Adrenal gland (tissue), 9 donors: ENCODE measurements at regions not wholly inside any gene's neighbourhood (a gene's known extent, or its start where the extent isn't known, plus 50 kb on each side); places are given as distances from the start of the nearest gene placed in this dataset.
"Not testable (repeated sequence)": the region's sequence is repeated elsewhere in the genome, so short reads cannot be mapped to it uniquely, and the experiment has no call there.

Experiments used
- DNase-seq, 7 donors: peaks; one replicate each; pipeline ENCODE4 v3.0.0-alpha.2; 2019 to 2020
- H3K27ac ChIP-seq, 5 donors: fragments of 200-600 bp; sonication (generic) in 4 of 5; 1 replicate in 3 of 5; 2 replicates in 2 of 5; pipeline versions ENCODE4 v1.5.1 to v1.8.0; 2016 to 2020; ENCODE audit warnings: mild to moderate bottlenecking in 1 of 5
- H3K27me3 ChIP-seq: fragments of 200-600 bp; 2 replicates; pipeline ENCODE4 v1.8.0; 2021
- H3K36me3 ChIP-seq, 2 donors: fragments of 200-600 bp; replicated peaks in 1 of 2; 1 replicate in 1 of 2; 2 replicates in 1 of 2; pipeline versions ENCODE4 v1.5.1 to v1.8.0; 2018 to 2022
- H3K4me1 ChIP-seq, 2 donors: fragments of 200-600 bp; replicated peaks in 1 of 2; 1 replicate in 1 of 2; 2 replicates in 1 of 2; pipeline versions ENCODE4 v1.5.1 to v1.8.0; 2018 to 2021
- H3K4me3 ChIP-seq, 4 donors: fragments of 200-600 bp; sonication (generic) in 3 of 4; one replicate each; pipeline ENCODE4 v1.5.1; 2016 to 2018
- H3K9me3 ChIP-seq, 3 donors: fragments of 200-600 bp; sonication (generic) in 1 of 3; replicated peaks in 1 of 3; 1 replicate in 2 of 3; 2 replicates in 1 of 3; pipeline versions ENCODE4 v1.5.1 to v1.8.0; 2016 to 2021
- CTCF ChIP-seq, 6 experiments: fragments of 450-650 bp in 4 of 6; fragments of 200-600 bp in 2 of 6; sonication (generic) in 1 of 6; IDR thresholded peaks; 1 replicate in 5 of 6; 2 replicates in 1 of 6; pipeline versions ENCODE4 v1.5.1 to v1.8.0; 2016 to 2021; ENCODE audit warnings: antibody characterized with exemption in 6 of 6, mild to moderate bottlenecking in 2 of 6, moderate library complexity in 1 of 6
- POLR2A ChIP-seq, 2 donors: fragments of 450-650 bp; IDR thresholded peaks; one replicate each; pipeline ENCODE4 v1.6.1; 2017; ENCODE audit warnings: antibody characterized with exemption in 2 of 2, mild to moderate bottlenecking in 2 of 2, moderate library complexity in 1 of 2
- WGBS, 4 donors: extraction: QIAGEN DNeasy Blood & Tissue Kit in 2 of 4; methylation state at CpG; one replicate each; pipeline versions ENCODE4 v1.1.5 to v1.1.7; 2013 to 2017; 5-methylcytosine and 5-hydroxymethylcytosine counted together
- intact Hi-C, 2 donors: fragments of 100-400 bp; cut with DNase I; formaldehyde crosslinking; loops; one replicate each; pipeline versions ENCODE4 v1.14.1 to v1.15.0; 2022 to 2023
- donor health status: healthy with polysubstance abuse.
- donor health status: Bipolar disorder and iron deficiency.
- donor health status: DM: yes; HTN: yes; CAD: no.
- donor health status: DM: no; HTN: no; CAD: no.
- donor health status: DM: no; HTN: no; CAD: no.

GRCh38 chr4:116101321-116101720 is 984.1 kb downstream of the TRAM1L1 start:
- WGBS, 4 donors, result 30 to 54% (median 48%) methylated on average over 1 of the region's 1 CpG
- no peaks in the 10 kb centered on the region for H3K9me3 ChIP-seq
- no peaks in the 10 kb centered on the region for H3K36me3 ChIP-seq
- no peak for DNase-seq
- no peak overlapping the region for H3K4me3 ChIP-seq
- H3K27me3 ChIP-seq, result no peaks in the 10 kb centered on the region
- no peak for TF ChIP-seq POLR2A (IDR thresholded peaks at IDR 0.05)
- no peak for TF ChIP-seq CTCF (IDR thresholded peaks at IDR 0.05)
- intact Hi-C loops, result no loop called here
- H3K4me1 ChIP-seq, result no peaks in the 10 kb centered on the region
- H3K27ac ChIP-seq, result no peak overlapping the region

- Histone ChIP-seq H3K36me3 (no peaks in the 10 kb centered on the region), H3K4me1 (no peaks in the 10 kb centered on the region), H3K4me3 (no peak overlapping the region), H3K27ac (no peak overlapping the region), H3K9me3 (no peaks in the 10 kb centered on the region), H3K27me3 (no peaks in the 10 kb centered on the region)
- TF ChIP-seq CTCF (IDR thresholded peaks at IDR 0.05) (no peak), POLR2A (IDR thresholded peaks at IDR 0.05) (no peak)
- no peak for DNase-seq
- intact Hi-C loops, result no loop called here
These were observed 985.8 kb downstream of the TRAM1L1 start for GRCh38 chr4:116099596-116099995.

DNA sequence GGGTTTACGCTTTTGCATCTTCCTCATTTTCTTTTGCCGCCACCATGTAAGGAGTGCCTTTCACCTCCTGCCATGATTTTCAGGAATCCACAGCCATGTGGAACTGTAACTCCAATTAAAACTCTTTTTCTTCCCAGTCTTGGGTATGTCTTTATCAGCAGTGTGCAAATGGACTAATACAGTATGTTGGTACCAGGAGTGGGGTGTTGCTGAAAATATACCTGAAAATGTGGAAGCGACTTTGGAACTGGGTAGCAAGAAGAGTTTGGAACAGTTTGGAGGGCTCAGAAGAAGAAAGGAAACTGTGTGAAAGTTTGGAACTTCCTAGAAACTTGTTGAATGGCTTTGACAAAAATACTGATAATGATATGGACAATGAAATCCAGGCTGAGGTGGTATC is 983.9 kb upstream of the NDST4 start:
- intact Hi-C loops, H3K27me3 ChIP-seq, H3K4me1 ChIP-seq, H3K27ac ChIP-seq, DNase-seq, H3K9me3 ChIP-seq, H3K36me3 ChIP-seq, H3K4me3 ChIP-seq: not testable (repeated sequence)
- WGBS, 4 donors, result 90 to 96% (median 91%) methylated on average over 3 of the region's 3 CpGs

- Histone ChIP-seq H3K36me3 (no peaks in the 10 kb centered on the region), H3K27ac (no peak overlapping the region), H3K4me1 (no peaks in the 10 kb centered on the region), H3K27me3 (no peaks in the 10 kb centered on the region), H3K9me3 (no peaks in the 10 kb centered on the region), H3K4me3 (no peak overlapping the region)
- intact Hi-C loops, result no loop called here
- WGBS, 4 donors, result 59 to 69% (median 64%) methylated on average over 3 of the region's 3 CpGs
- DNase-seq, result no peak
- TF ChIP-seq POLR2A (IDR thresholded peaks at IDR 0.05) (no peak), CTCF (IDR thresholded peaks at IDR 0.05) (no peak)
These were observed 979.5 kb upstream of the NDST4 start for GRCh38 chr4:116092961-116093360.

GRCh38 chr4:116088771-116089170 is 975.4 kb upstream of the NDST4 start:
- Histone ChIP-seq H3K4me3 (no peak overlapping the region), H3K4me1 (no peaks in the 10 kb centered on the region), H3K9me3 (no peaks in the 10 kb centered on the region), H3K36me3 (no peaks in the 10 kb centered on the region), H3K27me3 (no peaks in the 10 kb centered on the region), H3K27ac (no peak overlapping the region)
- TF ChIP-seq CTCF (IDR thresholded peaks at IDR 0.05) (no peak), POLR2A (IDR thresholded peaks at IDR 0.05) (no peak)
- intact Hi-C loops, result no loop called here
- no peak for DNase-seq
